ENCODE measurements at regions not wholly inside any gene's neighbourhood (a gene's known extent, or its start where the extent isn't known, plus 50 kb on each side); places are given as distances from the start of the nearest gene placed in this dataset.

- no TSS peak for BruUV-seq (replicated peaks)
- no peaks in the 10 kb centered on the region for H3K9me2 ChIP-seq (ENCODE audit: insufficient read depth)
- no peaks in the 10 kb centered on the region for H4K20me1 ChIP-seq (ENCODE audit: insufficient read depth)
- H3K79me2 ChIP-seq (ENCODE audit: insufficient read depth, low read length): no peaks in the 10 kb centered on the region
- no peak for ATAC-seq
- TF ChIP-seq POLR2AphosphoS5 (IDR thresholded peaks at IDR 0.05; ENCODE audit: low read depth, low read length) (no peak), POLR2A (IDR thresholded peaks at IDR 0.05; ENCODE audit: borderline replicate concordance, extremely low read depth, insufficient read depth, insufficient read length) (no peak), RAD21 (IDR thresholded peaks at IDR 0.05; ENCODE audit: low read depth) (no peak), CEBPB (IDR thresholded peaks at IDR 0.05; ENCODE audit: low read depth) (no peak), FOSL1 (IDR thresholded peaks at IDR 0.05; ENCODE audit: low read depth) (no peak), ZFX (IDR thresholded peaks at IDR 0.05) (no peak), SRF (IDR thresholded peaks at IDR 0.05; ENCODE audit: low read depth) (no peak), ZNF274 (IDR thresholded peaks at IDR 0.05; ENCODE audit: low read depth, low read length) (no peak), SP1 (IDR thresholded peaks at IDR 0.05; ENCODE audit: low read depth) (no peak), TCF7L2 (IDR thresholded peaks at IDR 0.05; ENCODE audit: borderline replicate concordance, extremely low read depth, insufficient read depth, insufficient read length) (no peak)
- TF ChIP-seq, protein P1, sequence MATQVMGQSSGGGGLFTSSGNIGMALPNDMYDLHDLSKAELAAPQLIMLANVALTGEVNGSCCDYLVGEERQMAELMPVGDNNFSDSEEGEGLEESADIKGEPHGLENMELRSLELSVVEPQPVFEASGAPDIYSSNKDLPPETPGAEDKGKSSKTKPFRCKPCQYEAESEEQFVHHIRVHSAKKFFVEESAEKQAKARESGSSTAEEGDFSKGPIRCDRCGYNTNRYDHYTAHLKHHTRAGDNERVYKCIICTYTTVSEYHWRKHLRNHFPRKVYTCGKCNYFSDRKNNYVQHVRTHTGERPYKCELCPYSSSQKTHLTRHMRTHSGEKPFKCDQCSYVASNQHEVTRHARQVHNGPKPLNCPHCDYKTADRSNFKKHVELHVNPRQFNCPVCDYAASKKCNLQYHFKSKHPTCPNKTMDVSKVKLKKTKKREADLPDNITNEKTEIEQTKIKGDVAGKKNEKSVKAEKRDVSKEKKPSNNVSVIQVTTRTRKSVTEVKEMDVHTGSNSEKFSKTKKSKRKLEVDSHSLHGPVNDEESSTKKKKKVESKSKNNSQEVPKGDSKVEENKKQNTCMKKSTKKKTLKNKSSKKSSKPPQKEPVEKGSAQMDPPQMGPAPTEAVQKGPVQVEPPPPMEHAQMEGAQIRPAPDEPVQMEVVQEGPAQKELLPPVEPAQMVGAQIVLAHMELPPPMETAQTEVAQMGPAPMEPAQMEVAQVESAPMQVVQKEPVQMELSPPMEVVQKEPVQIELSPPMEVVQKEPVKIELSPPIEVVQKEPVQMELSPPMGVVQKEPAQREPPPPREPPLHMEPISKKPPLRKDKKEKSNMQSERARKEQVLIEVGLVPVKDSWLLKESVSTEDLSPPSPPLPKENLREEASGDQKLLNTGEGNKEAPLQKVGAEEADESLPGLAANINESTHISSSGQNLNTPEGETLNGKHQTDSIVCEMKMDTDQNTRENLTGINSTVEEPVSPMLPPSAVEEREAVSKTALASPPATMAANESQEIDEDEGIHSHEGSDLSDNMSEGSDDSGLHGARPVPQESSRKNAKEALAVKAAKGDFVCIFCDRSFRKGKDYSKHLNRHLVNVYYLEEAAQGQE (IDR thresholded peaks at IDR 0.05; ENCODE audit: low read depth): no peak
- no peaks in the 10 kb centered on the region for H3K36me3 ChIP-seq (ENCODE audit: control insufficient read depth in 1 of 2, insufficient read depth in 2 of 2, low read length in 2 of 2)
- POLR2A ChIA-PET: no interaction called here
- H3K9ac ChIP-seq (ENCODE audit: low read length): no peak overlapping the region
- H3K4me3 ChIP-seq (replicated peaks in 1 of 2; ENCODE audit: low read depth in 1 of 2, low read length in 2 of 2): no peak overlapping the region
- no peak overlapping the region for H3K27ac ChIP-seq (ENCODE audit: low read depth, low read length)
- RAD21 ChIA-PET (ENCODE audit: low non-redundant PET in 1 of 2, low total read pairs in 2 of 2, uncharacterized antibody in 2 of 2, unreplicated experiment in 2 of 2): no interaction called here
- intact Hi-C loops (cut with micrococcal nuclease): no loop called here
- CTCF ChIA-PET: no interaction called here
- H2AFZ ChIP-seq (ENCODE audit: low read depth, low read length, poor library complexity, severe bottlenecking): no peak overlapping the region
- H3K27me3 ChIP-seq (ENCODE audit: insufficient read depth, low read length): no peaks in the 10 kb centered on the region
- no peak overlapping the region for H3K4me2 ChIP-seq (ENCODE audit: low read length)
- H3K4me1 ChIP-seq (ENCODE audit: control insufficient read depth in 1 of 2, insufficient read depth in 2 of 2, low read length in 2 of 2): no peaks in the 10 kb centered on the region
- H3K9me3 ChIP-seq (ENCODE audit: control insufficient read depth in 1 of 2, insufficient read depth in 1 of 2, low read depth in 1 of 2, low read length in 2 of 2): no peaks in the 10 kb centered on the region
- no peak for DNase-seq (ENCODE audit: low read depth, low spot score)
Observed at GRCh38 chr6:76839505-76839904, 623.8 kb downstream of the HTR1B start.
